ENCODE measurements at regions not wholly inside any gene's neighbourhood (a gene's known extent, or its start where the extent isn't known, plus 50 kb on each side); places are given as distances from the start of the nearest gene placed in this dataset.
"Not testable (repeated sequence)": the region's sequence is repeated elsewhere in the genome, so short reads cannot be mapped to it uniquely, and the experiment has no call there.

DNA sequence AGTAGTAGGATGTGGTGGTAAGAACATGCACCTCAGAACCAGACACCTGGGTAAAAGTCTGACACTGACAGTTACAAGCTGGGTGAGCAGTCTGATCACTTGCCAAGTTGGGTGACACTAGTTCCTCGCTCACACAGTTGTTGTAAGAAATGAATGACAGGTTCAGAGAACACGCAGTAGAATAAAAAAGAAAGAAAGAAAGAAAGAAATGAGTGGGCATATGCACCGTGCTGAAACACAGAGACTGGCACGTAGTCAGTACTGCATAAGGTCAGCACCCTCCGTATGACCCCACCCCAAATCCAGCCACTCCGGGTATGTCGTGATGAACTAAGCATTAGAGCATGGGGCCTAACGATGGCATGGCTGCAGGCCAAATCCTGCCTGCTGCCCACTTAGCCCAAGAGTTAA is 90.6 kb downstream of the GLUL start:
- no peaks in the 10 kb centered on the region for H3K36me3 ChIP-seq (ENCODE audit: control insufficient read depth in 3 of 3, insufficient read depth in 2 of 3, low read depth in 1 of 3, low read length in 3 of 3)
- no peaks in the 10 kb centered on the region for H3K27me3 ChIP-seq (ENCODE audit: control insufficient read depth in 3 of 3, insufficient read depth in 3 of 3, low read length in 3 of 3)
- H3K4me1 ChIP-seq (ENCODE audit: control insufficient read depth in 3 of 3, insufficient read depth in 2 of 3, low read depth in 1 of 3, low read length in 2 of 3): peaks cover 0 to 5% (median 0%) of the 10 kb centered on the region in 3 donors
- peaks cover 0 to 4% of the 10 kb centered on the region in 2 donors for H3K9me3 ChIP-seq (ENCODE audit: control insufficient read depth in 2 of 2, insufficient read depth in 1 of 2, low read depth in 1 of 2, low read length in 1 of 2)
- FAIRE-seq: no peak
- H3K4me3 ChIP-seq (ENCODE audit: low read depth in 1 of 3, low read length in 3 of 3): no peak overlapping the region
- no peak for DNase-seq
- no peak overlapping the region for H3K27ac ChIP-seq (ENCODE audit: low read depth in 1 of 3, low read length in 2 of 3)
- 60 to 75% (median 67%) methylated on average over 8 of the region's 8 CpGs for WGBS, 3 donors

DNA sequence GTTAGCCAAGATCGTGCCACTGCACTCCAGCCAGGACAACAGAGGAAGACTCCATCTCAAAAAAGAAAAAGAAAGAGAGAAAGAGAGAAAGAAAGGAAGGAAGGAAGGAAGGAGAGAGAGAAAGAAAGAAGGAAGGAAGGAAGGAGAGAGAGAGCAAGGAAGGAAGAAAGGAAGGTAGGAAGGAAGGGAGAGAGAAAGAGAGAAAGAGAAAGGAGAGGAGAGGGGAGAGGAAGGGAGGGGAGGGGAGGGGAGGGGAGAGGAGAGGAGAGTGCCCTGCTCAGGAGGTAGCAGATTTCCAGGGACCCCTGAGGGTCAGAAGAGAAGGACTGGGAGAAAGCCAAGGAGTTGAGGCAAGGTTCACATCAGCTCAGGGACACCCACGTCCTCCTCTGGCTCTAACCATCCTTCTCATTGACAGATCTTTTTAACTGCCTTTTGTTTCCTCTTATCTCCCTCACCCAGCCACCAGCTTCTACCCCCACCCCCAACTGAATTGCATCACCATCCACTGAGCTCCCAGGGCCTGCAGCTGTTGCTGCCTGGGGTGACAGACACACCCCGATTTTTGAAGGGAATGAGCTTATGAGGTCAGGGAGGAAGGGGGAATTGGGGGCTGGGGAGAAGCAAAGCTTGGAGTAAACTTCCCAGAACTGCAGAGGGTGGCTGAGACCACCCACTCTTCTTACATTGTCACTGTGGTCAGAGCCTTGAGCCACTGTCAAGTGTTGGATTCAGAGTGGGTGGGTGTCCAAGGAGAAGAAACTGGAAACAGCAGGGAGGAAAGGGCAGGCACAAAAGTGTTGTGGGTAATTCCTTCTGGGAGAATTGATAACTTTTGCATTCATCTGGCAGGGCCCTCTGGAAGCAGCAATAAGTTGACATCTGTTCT is 91.6 kb downstream of the GLUL start:
- whole genome bisulfite sequencing, 3 donors: 24 to 40% (median 29%) methylated on average over 3 of the region's 3 CpGs
- no peaks in the 10 kb centered on the region for H3K36me3 ChIP-seq (ENCODE audit: control insufficient read depth in 3 of 3, insufficient read depth in 2 of 3, low read depth in 1 of 3, low read length in 3 of 3)
- peaks cover 0 to 5% (median 0%) of the 10 kb centered on the region in 3 donors for H3K4me1 ChIP-seq (ENCODE audit: control insufficient read depth in 3 of 3, insufficient read depth in 2 of 3, low read depth in 1 of 3, low read length in 2 of 3)
- peaks cover 0 to 4% of the 10 kb centered on the region in 2 donors for H3K9me3 ChIP-seq (ENCODE audit: control insufficient read depth in 2 of 2, insufficient read depth in 1 of 2, low read depth in 1 of 2, low read length in 1 of 2)
- H3K4me3 ChIP-seq (ENCODE audit: low read depth in 1 of 3, low read length in 3 of 3): no peak overlapping the region
- FAIRE-seq: no peak
- DNase-seq: peak; percentile 31 to 70
- no peaks in the 10 kb centered on the region for H3K27me3 ChIP-seq (ENCODE audit: control insufficient read depth in 3 of 3, insufficient read depth in 3 of 3, low read length in 3 of 3)
- H3K27ac ChIP-seq (ENCODE audit: low read depth in 1 of 3, low read length in 2 of 3): peak overlapping the region in 1 of 3 donors; percentile 50

GRCh38 chr1:182299054-182299727 is 92.4 kb downstream of the GLUL start:
- not testable (repeated sequence) for H3K27ac ChIP-seq (ENCODE audit: low read depth in 1 of 3, low read length in 2 of 3); H3K9me3 ChIP-seq (ENCODE audit: control insufficient read depth in 2 of 2, insufficient read depth in 1 of 2, low read depth in 1 of 2, low read length in 1 of 2); H3K4me3 ChIP-seq (ENCODE audit: low read depth in 1 of 3, low read length in 3 of 3); DNase-seq; H3K36me3 ChIP-seq (ENCODE audit: control insufficient read depth in 3 of 3, insufficient read depth in 2 of 3, low read depth in 1 of 3, low read length in 3 of 3); H3K4me1 ChIP-seq (ENCODE audit: control insufficient read depth in 3 of 3, insufficient read depth in 2 of 3, low read depth in 1 of 3, low read length in 2 of 3); FAIRE-seq; H3K27me3 ChIP-seq (ENCODE audit: control insufficient read depth in 3 of 3, insufficient read depth in 3 of 3, low read length in 3 of 3)
- WGBS, 3 donors: 86 to 92% (median 88%) methylated on average over 14 of the region's 14 CpGs

DNA sequence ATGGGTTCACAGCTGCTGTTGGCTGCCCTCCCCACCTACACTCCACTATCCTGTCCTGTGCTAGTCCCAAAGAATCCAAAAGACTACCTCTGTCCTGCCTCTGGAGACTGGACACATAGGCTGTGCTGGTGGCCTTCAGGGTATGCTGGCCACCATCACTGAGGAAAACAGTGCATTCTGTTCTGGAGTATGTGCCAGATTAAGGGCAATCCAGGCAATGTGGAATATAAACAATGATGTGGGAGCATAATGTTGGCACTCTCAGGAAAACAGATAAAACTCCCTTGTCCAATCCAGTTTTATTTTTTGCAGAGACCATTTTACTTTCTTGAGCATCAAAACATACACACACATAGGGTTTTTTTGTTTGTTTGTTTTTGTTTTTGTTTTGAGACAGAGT is 94.3 kb downstream of the GLUL start:
- no peak for FAIRE-seq
- H3K9me3 ChIP-seq (ENCODE audit: control insufficient read depth in 2 of 2, insufficient read depth in 1 of 2, low read depth in 1 of 2, low read length in 1 of 2): peaks cover 0 to 4% of the 10 kb centered on the region in 2 donors
- no peak for DNase-seq
- H3K27me3 ChIP-seq (ENCODE audit: control insufficient read depth in 3 of 3, insufficient read depth in 3 of 3, low read length in 3 of 3): no peaks in the 10 kb centered on the region
- no peaks in the 10 kb centered on the region for H3K36me3 ChIP-seq (ENCODE audit: control insufficient read depth in 3 of 3, insufficient read depth in 2 of 3, low read depth in 1 of 3, low read length in 3 of 3)
- H3K4me1 ChIP-seq (ENCODE audit: control insufficient read depth in 3 of 3, insufficient read depth in 2 of 3, low read depth in 1 of 3, low read length in 2 of 3): peaks cover 0 to 11% (median 0%) of the 10 kb centered on the region in 3 donors
- H3K4me3 ChIP-seq (ENCODE audit: low read depth in 1 of 3, low read length in 3 of 3): no peak overlapping the region
- H3K27ac ChIP-seq (ENCODE audit: low read depth in 1 of 3, low read length in 2 of 3): no peak overlapping the region

DNA sequence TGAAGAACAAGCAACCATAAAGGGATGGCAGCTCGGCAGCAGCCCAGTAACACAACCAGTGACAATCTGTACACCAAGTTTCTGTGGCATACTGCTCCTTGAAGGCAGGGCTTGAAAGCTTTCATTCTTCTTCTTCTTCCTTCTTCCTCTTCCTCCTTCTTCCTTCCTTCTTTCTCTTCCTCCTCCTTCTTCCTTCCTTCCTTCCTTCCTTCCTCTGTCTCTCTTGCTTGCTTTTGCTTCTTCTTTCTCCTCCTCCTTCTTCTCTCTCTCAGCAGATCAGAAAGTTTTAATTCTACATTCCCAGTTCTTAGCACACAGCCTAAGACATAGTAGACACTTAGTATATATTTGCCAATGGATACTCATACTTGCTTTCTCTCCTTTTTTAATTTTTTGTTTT is 95.9 kb downstream of the GLUL start:
- Histone ChIP-seq H3K27me3 (ENCODE audit: control insufficient read depth in 3 of 3, insufficient read depth in 3 of 3, low read length in 3 of 3) (no peaks in the 10 kb centered on the region), H3K9me3 (ENCODE audit: control insufficient read depth in 2 of 2, insufficient read depth in 1 of 2, low read depth in 1 of 2, low read length in 1 of 2) (no peaks in the 10 kb centered on the region), H3K27ac (ENCODE audit: low read depth in 1 of 3, low read length in 2 of 3) (no peak overlapping the region), H3K4me3 (ENCODE audit: low read depth in 1 of 3, low read length in 3 of 3) (no peak overlapping the region), H3K4me1 (ENCODE audit: control insufficient read depth in 3 of 3, insufficient read depth in 2 of 3, low read depth in 1 of 3, low read length in 2 of 3) (peaks cover 0 to 25% (median 0%) of the 10 kb centered on the region in 3 donors), H3K36me3 (ENCODE audit: control insufficient read depth in 3 of 3, insufficient read depth in 2 of 3, low read depth in 1 of 3, low read length in 3 of 3) (no peaks in the 10 kb centered on the region)
- FAIRE-seq (no peak), DNase-seq (no peak)
- 67 to 78% (median 70%) methylated on average over 1 of the region's 1 CpG for WGBS, 3 donors

GRCh38 chr1:182293119-182293589 is 98.4 kb downstream of the GLUL start:
- Histone ChIP-seq H3K4me1 (ENCODE audit: control insufficient read depth in 3 of 3, insufficient read depth in 2 of 3, low read depth in 1 of 3, low read length in 2 of 3) (peaks cover 0 to 40% (median 0%) of the 10 kb centered on the region in 3 donors), H3K36me3 (ENCODE audit: control insufficient read depth in 3 of 3, insufficient read depth in 2 of 3, low read depth in 1 of 3, low read length in 3 of 3) (no peaks in the 10 kb centered on the region), H3K4me3 (ENCODE audit: low read depth in 1 of 3, low read length in 3 of 3) (no peak overlapping the region), H3K27me3 (ENCODE audit: control insufficient read depth in 3 of 3, insufficient read depth in 3 of 3, low read length in 3 of 3) (no peaks in the 10 kb centered on the region), H3K27ac (ENCODE audit: low read depth in 1 of 3, low read length in 2 of 3) (no peak overlapping the region), H3K9me3 (ENCODE audit: control insufficient read depth in 2 of 2, insufficient read depth in 1 of 2, low read depth in 1 of 2, low read length in 1 of 2) (no peaks in the 10 kb centered on the region)
- 61 to 82% (median 71%) methylated on average over 5 of the region's 5 CpGs for WGBS, 3 donors
- FAIRE-seq (no peak), DNase-seq (no peak)

GRCh38 chr1:182292193-182292741 is 99.3 kb downstream of the GLUL start:
- WGBS, 3 donors: 81 to 85% (median 84%) methylated on average over 8 of the region's 8 CpGs
- peaks cover 0 to 42% (median 0%) of the 10 kb centered on the region in 3 donors for H3K4me1 ChIP-seq (ENCODE audit: control insufficient read depth in 3 of 3, insufficient read depth in 2 of 3, low read depth in 1 of 3, low read length in 2 of 3)
- FAIRE-seq (no peak), DNase-seq (no peak)
- peak overlapping the region in 1 of 3 donors; percentile 40 for H3K27ac ChIP-seq (ENCODE audit: low read depth in 1 of 3, low read length in 2 of 3)
- H3K27me3 ChIP-seq (ENCODE audit: control insufficient read depth in 3 of 3, insufficient read depth in 3 of 3, low read length in 3 of 3): no peaks in the 10 kb centered on the region
- no peaks in the 10 kb centered on the region for H3K9me3 ChIP-seq (ENCODE audit: control insufficient read depth in 2 of 2, insufficient read depth in 1 of 2, low read depth in 1 of 2, low read length in 1 of 2)
- no peaks in the 10 kb centered on the region for H3K36me3 ChIP-seq (ENCODE audit: control insufficient read depth in 3 of 3, insufficient read depth in 2 of 3, low read depth in 1 of 3, low read length in 3 of 3)
- no peak overlapping the region for H3K4me3 ChIP-seq (ENCODE audit: low read depth in 1 of 3, low read length in 3 of 3)

GRCh38 chr1:182291584-182292192 is 99.9 kb downstream of the GLUL start:
- whole genome bisulfite sequencing, 3 donors: 37 to 60% (median 49%) methylated on average over 3 of the region's 3 CpGs
- H3K4me1 ChIP-seq (ENCODE audit: control insufficient read depth in 3 of 3, insufficient read depth in 2 of 3, low read depth in 1 of 3, low read length in 2 of 3): peaks cover 0 to 42% (median 2%) of the 10 kb centered on the region in 3 donors
- no peaks in the 10 kb centered on the region for H3K9me3 ChIP-seq (ENCODE audit: control insufficient read depth in 2 of 2, insufficient read depth in 1 of 2, low read depth in 1 of 2, low read length in 1 of 2)
- H3K27ac ChIP-seq (ENCODE audit: low read depth in 1 of 3, low read length in 2 of 3): peak overlapping the region in 1 of 3 donors; percentile 40
- DNase-seq (peak in 1 of 2 donors; percentile 38), FAIRE-seq (no peak)
- H3K4me3 ChIP-seq (ENCODE audit: low read depth in 1 of 3, low read length in 3 of 3): no peak overlapping the region
- H3K36me3 ChIP-seq (ENCODE audit: control insufficient read depth in 3 of 3, insufficient read depth in 2 of 3, low read depth in 1 of 3, low read length in 3 of 3): no peaks in the 10 kb centered on the region
- no peaks in the 10 kb centered on the region for H3K27me3 ChIP-seq (ENCODE audit: control insufficient read depth in 3 of 3, insufficient read depth in 3 of 3, low read length in 3 of 3)
